Right lobe of liver (tissue), 6 donors: ENCODE measurements at regions not wholly inside any gene's neighbourhood (a gene's known extent, or its start where the extent isn't known, plus 50 kb on each side); places are given as distances from the start of the nearest gene placed in this dataset.
"Not testable (repeated sequence)": the region's sequence is repeated elsewhere in the genome, so short reads cannot be mapped to it uniquely, and the experiment has no call there.

ENCODE experiments used
- ATAC-seq, 4 donors: fragments of 200-7000 bp; cut with Tn5 transposase; one replicate each; pipeline ENCODE4 v1.9.1; 2020; ENCODE audit warnings: mild to moderate bottlenecking in 4 of 4, moderate library complexity in 4 of 4
- DNase-seq, 3 donors: peaks; one replicate each; pipeline ENCODE4 v3.0.0-alpha.2; 2020
- H3K27ac ChIP-seq, 3 donors: fragments of 200-600 bp; one replicate each; pipeline ENCODE4 v1.8.0; 2022
- H3K27me3 ChIP-seq, 2 donors: fragments of 200-600 bp; one replicate each; pipeline ENCODE4 v1.8.0; 2022
- H3K36me3 ChIP-seq, 4 donors: fragments of 200-600 bp; sonication (generic) in 1 of 4; one replicate each; pipeline versions ENCODE4 v1.5.1 to v1.8.0; 2017 to 2022; ENCODE audit warnings: control low read depth in 1 of 4
- H3K4me1 ChIP-seq, 4 donors: fragments of 200-600 bp; sonication (generic) in 1 of 4; one replicate each; pipeline versions ENCODE4 v1.5.1 to v1.8.0; 2017 to 2022; ENCODE audit warnings: control low read depth in 1 of 4
- H3K4me3 ChIP-seq, 3 donors: fragments of 200-600 bp; one replicate each; pipeline ENCODE4 v1.8.0; 2022
- H3K9me3 ChIP-seq, 4 donors: fragments of 200-600 bp; sonication (generic) in 1 of 4; one replicate each; pipeline versions ENCODE4 v1.5.1 to v1.8.0; 2017 to 2022; ENCODE audit warnings: control low read depth in 1 of 4
- CTCF ChIP-seq, 4 donors: fragments of 200-600 bp in 3 of 4; fragments of 450-650 bp in 1 of 4; IDR thresholded peaks; one replicate each; pipeline versions ENCODE4 v1.5.1 to v1.8.0; 2016 to 2022; ENCODE audit warnings: antibody characterized with exemption in 4 of 4, mild to moderate bottlenecking in 2 of 4
- POLR2A ChIP-seq: fragments of 450-650 bp; IDR thresholded peaks from one replicate; pipeline ENCODE4 v1.6.1; 2017; ENCODE audit warnings: antibody characterized with exemption, mild to moderate bottlenecking
- WGBS: methylation state at CpG from one replicate; pipeline ENCODE4 v1.1.6; 2018; ENCODE audit warnings: low coverage, low lambda C conversion rate; ENCODE audit not compliant: insufficient coverage; ENCODE audit errors: missing lambda C conversion rate; 5-methylcytosine and 5-hydroxymethylcytosine counted together
- intact Hi-C, 2 donors: fragments of 100-400 bp; cut with DNase I; formaldehyde crosslinking; loops; one replicate each; pipeline versions ENCODE4 v1.11.2 to v1.14.1; 2022
- donor health status: DM: no; HTN: yes; CAD: no.
- donor health status: DM: no; HTN: no; CAD: no.
- donor health status: DM: no; HTN: no; CAD: no.
- donor health status: DM: no; HTN: yes; CAD: no.
- donor health status: DM: no; HTN: yes; CAD: no.

DNA sequence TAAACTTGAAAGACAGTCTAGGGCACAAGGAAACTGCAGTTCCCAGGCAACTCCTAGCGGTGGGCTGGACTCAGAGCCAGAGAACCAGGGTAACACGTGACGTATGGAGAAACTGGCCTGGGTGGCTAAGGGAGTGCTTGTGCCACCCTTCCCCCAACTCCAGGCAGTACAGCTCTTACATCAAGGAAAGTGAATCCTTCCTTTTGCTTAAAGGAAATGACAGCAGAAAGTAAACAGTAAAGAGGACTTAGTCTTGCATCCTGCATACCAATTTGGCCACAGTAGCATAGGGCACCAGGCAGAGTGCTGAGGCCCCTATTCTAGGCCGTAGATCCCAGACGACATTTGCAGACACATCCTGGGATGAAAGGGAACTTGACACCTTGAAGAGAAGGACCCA is 322.8 kb downstream of the CD109 start:
- Histone ChIP-seq H3K9me3 (no peaks in the 10 kb centered on the region), H3K4me3 (no peak overlapping the region), H3K4me1 (no peaks in the 10 kb centered on the region), H3K27me3 (no peaks in the 10 kb centered on the region), H3K27ac (no peak overlapping the region), H3K36me3 (no peaks in the 10 kb centered on the region)
- DNase-seq: no peak
- TF ChIP-seq POLR2A (no peak), CTCF (IDR thresholded peaks at IDR 0.05) (no peak)
- intact Hi-C loops: no loop called here
- WGBS: 73% methylated on average over 2 of the region's 5 CpGs
- ATAC-seq: no peak

- intact Hi-C loops: no loop called here
- no peak for TF ChIP-seq CTCF (IDR thresholded peaks at IDR 0.05)
- TF ChIP-seq POLR2A: no peak
- H3K4me1 ChIP-seq: no peaks in the 10 kb centered on the region
- H3K4me3 ChIP-seq: no peak overlapping the region
- H3K9me3 ChIP-seq: no peaks in the 10 kb centered on the region
- no peaks in the 10 kb centered on the region for H3K27me3 ChIP-seq
- H3K36me3 ChIP-seq: no peaks in the 10 kb centered on the region
- DNase-seq (no peak), ATAC-seq (no peak)
- 42% methylated on average over 1 of the region's 1 CpG for WGBS
- no peak overlapping the region for H3K27ac ChIP-seq
Observed at GRCh38 chr6:74015427-74015826, 319.4 kb downstream of the CD109 start.

DNA sequence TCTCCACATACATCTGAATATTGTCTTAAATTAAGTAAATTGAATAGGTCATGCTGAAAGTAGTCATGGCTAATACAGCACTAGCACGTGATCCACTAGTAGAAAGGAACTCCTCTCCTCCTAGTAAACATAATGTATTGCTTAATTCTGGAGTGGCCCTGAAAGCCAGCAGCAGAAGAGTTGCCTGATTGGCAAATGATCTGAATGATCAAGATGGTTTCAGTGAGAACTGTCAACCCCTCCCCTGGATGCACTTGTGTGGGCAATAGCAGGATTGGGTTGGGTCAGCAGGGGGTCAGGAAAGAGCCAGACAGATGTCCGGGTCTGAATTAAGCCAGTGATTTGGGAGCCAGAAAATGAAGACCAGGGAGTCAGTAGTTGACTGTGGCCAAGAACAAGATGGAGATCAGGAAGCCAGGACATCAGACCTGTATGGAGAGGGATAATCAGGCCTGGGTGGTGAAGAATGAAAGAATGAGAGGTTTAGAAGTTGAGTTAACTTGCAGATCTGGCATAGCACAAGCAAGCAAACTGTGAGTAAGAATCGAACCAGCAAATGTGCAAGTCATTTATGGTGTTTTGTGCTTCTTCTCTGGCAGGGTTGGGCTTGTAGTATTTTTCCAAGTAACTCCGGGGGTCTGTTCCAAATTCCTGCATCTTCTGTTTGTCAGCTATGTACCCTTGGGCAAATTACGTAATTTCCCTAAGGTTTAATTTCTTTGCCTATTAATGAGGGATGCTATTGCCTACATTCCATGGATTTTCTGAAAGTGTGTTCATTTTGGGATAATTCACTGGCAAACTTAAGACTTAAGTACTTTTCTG is 304.9 kb downstream of the CD109 start:
- WGBS: 51% methylated on average over 5 of the region's 5 CpGs
- no peaks in the 10 kb centered on the region for H3K36me3 ChIP-seq
- no peaks in the 10 kb centered on the region for H3K4me1 ChIP-seq
- H3K27ac ChIP-seq: no peak overlapping the region
- DNase-seq (no peak), ATAC-seq (no peak)
- no peaks in the 10 kb centered on the region for H3K9me3 ChIP-seq
- no peaks in the 10 kb centered on the region for H3K27me3 ChIP-seq
- no peak overlapping the region for H3K4me3 ChIP-seq
- TF ChIP-seq CTCF (IDR thresholded peaks at IDR 0.05) (no peak), POLR2A (no peak)
- intact Hi-C loops: no loop called here

- DNase-seq: not testable (repeated sequence)
- 100% methylated on average over 1 of the region's 30 CpGs for WGBS
Observed at GRCh38 chr6:73990609-73991238, 294.7 kb downstream of the CD109 start.

DNA sequence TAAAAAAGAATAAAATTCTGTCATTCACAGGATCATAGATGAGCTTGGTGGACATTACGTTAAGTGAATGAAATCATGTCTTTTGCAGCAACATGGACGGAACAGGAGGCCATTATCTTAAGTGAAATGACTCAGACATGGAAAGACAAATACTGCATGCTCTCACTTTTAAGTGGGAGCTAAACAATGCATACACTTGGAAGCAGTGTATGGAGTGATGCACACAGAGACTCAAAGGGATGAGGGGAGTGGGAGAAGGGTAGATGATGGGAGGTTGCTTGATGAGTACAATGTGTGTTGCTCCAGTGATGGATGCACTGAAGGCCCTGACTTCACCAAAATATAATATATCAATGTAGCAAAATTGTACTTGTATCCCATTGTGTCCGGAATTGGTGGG is 293.4 kb downstream of the CD109 start:
- intact Hi-C loops: no loop called here
- Histone ChIP-seq H3K27me3 (no peaks in the 10 kb centered on the region), H3K9me3 (no peaks in the 10 kb centered on the region), H3K4me1 (no peaks in the 10 kb centered on the region), H3K4me3 (no peak overlapping the region), H3K36me3 (no peaks in the 10 kb centered on the region), H3K27ac (no peak overlapping the region)
- no peak for TF ChIP-seq POLR2A
- no peak for TF ChIP-seq CTCF (IDR thresholded peaks at IDR 0.05)
- ATAC-seq (no peak), DNase-seq (no peak)
- WGBS: 80% methylated on average over 2 of the region's 3 CpGs

More at GRCh38 chr6:73990609-73991238, 294.7 kb downstream of the CD109 start:
- H3K4me1 ChIP-seq, H3K36me3 ChIP-seq, H3K27ac ChIP-seq, H3K9me3 ChIP-seq, ATAC-seq, H3K4me3 ChIP-seq, H3K27me3 ChIP-seq, intact Hi-C loops: not testable (repeated sequence)
